ENCODE measurements at regions not wholly inside any gene's neighbourhood (a gene's known extent, or its start where the extent isn't known, plus 50 kb on each side); places are given as distances from the start of the nearest gene placed in this dataset.

DNA sequence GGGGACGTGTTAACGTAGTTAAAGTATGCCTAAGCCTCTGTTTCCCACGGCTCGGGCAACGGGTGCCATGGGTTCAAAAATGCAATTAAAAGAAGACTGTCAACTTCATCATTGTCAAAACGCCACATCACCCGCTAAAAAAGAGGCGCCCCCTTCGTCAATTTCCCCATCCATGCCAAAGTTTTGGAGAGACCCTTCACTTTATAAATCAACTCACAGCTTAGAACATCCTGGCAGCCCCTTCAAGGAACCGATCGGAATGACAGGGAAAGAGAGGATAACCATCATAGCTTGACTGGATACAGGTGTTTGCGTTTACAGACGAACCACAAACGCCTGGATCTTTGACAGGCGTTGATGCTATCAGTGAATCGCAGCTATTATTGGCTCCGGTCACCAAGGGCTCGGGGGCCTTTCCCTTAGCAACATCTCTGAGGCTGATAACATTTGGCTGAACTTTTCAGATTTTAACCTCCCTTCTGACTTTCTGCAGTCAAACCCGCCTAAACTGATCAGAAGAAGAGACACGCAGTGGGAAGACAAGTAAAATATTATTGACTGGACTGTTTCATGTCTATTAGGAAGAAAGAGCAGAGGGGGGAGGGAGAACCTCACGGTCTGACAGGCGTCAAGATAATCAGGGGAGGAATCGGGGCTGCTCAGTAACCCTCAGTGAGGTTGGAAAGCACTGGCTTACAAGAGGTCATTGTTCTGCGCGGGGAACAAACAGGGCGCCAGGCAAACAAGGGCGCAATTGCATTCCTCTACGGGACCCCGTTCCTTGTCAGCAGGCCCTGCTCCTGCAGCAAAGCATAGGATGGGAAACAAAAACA, 322.5 kb upstream of the ZNF507 start:
- TF ChIP-seq SUZ12 (IDR thresholded peaks at IDR 0.05; ENCODE audit: extremely low read depth, insufficient read depth, insufficient read length) (no peak), ZNF274 (IDR thresholded peaks at IDR 0.05; ENCODE audit: low read depth, low read length) (no peak), YY1 (IDR thresholded peaks at IDR 0.05; ENCODE audit: insufficient read depth, insufficient read length) (no peak)
- DNase-seq (ENCODE audit: low read depth, low spot score) = no peak
- no peak overlapping the region for H3K9ac ChIP-seq (ENCODE audit: insufficient read length, low read depth)
- H3K4me1 ChIP-seq (ENCODE audit: insufficient read depth, insufficient read length) = no peaks in the 10 kb centered on the region
- no peak overlapping the region for H3K4me3 ChIP-seq (ENCODE audit: insufficient read length, low read depth)
- H3K9me3 ChIP-seq (ENCODE audit: insufficient read depth, low read length) = no peaks in the 10 kb centered on the region
- no peaks in the 10 kb centered on the region for H3K27me3 ChIP-seq (ENCODE audit: insufficient read depth, insufficient read length)
- H3K36me3 ChIP-seq (ENCODE audit: insufficient read depth, insufficient read length, low read length) = no peaks in the 10 kb centered on the region

DNA sequence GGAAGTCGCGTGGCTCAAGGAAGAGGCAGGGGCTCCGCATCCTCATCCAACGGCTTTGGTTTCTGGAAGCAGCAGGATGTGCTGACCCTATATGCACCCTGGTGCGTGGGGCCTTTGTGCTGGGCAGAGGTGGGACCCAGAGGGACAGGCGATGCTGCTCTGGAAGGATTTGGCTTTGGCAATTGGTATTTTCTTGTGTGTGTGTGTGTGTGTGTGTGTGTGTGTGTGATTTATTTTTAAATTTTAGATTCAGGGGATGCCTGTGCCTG, 321.9 kb upstream of the ZNF507 start:
- H3K9ac ChIP-seq (ENCODE audit: insufficient read length, low read depth) = no peak overlapping the region
- no peaks in the 10 kb centered on the region for H3K36me3 ChIP-seq (ENCODE audit: insufficient read depth, insufficient read length, low read length)
- no peaks in the 10 kb centered on the region for H3K9me3 ChIP-seq (ENCODE audit: insufficient read depth, low read length)
- TF ChIP-seq ZNF274 (IDR thresholded peaks at IDR 0.05; ENCODE audit: low read depth, low read length) (no peak), YY1 (IDR thresholded peaks at IDR 0.05; ENCODE audit: insufficient read depth, insufficient read length) (no peak)
- DNase-seq (ENCODE audit: low read depth, low spot score) = no peak
- H3K27me3 ChIP-seq (ENCODE audit: insufficient read depth, insufficient read length) = no peaks in the 10 kb centered on the region
- H3K4me1 ChIP-seq (ENCODE audit: insufficient read depth, insufficient read length) = no peaks in the 10 kb centered on the region
- H3K4me3 ChIP-seq (ENCODE audit: insufficient read length, low read depth) = no peak overlapping the region

DNA sequence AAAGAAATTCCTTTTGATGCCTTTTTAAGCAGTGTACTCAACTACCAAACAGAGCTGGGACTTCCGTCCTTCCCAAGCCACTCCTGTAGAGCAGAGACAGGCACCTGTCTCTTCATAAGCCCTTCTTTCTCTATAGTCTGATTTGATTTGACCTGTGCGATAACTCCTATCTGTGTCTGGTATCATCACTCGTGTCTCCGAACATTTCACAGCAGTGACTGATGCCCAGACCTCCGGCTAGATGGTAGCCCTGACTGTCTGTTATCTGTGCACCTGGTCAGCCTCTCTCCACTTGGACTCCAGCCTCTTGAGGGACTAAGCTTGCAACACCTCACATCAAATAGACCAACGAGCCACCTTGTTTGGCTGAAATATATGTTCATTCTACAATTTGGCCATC, 316.2 kb upstream of the ZNF507 start:
- Histone ChIP-seq H3K9ac (ENCODE audit: insufficient read length, low read depth) (no peak overlapping the region), H3K27me3 (ENCODE audit: insufficient read depth, insufficient read length) (no peaks in the 10 kb centered on the region)
- no peak for TF ChIP-seq YY1 (IDR thresholded peaks at IDR 0.05; ENCODE audit: insufficient read depth, insufficient read length)
- no peak for TF ChIP-seq SUZ12 (IDR thresholded peaks at IDR 0.05; ENCODE audit: extremely low read depth, insufficient read depth, insufficient read length)
- no peak for TF ChIP-seq ZNF274 (IDR thresholded peaks at IDR 0.05; ENCODE audit: low read depth, low read length)

DNA sequence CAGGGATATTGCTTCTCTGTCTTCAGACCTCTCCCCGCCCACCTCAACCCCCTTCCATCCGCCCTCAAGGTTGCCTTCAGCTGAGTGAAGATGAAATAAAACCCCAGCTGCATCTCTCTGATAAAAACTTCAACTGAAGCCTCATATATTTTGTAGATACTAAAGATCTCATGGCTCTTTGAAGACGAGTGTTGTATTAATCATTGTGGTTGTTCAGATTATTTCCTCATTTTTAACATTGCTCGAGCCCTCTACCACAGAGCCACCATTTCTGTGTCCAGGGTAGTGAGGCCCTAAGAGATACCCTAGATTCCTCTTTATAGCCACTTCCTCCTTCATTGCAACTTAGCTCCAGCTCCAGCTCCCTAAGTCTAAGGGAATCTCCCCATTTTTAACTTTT, 312.8 kb upstream of the ZNF507 start:
- Histone ChIP-seq H3K9me3 (ENCODE audit: insufficient read depth, low read length) (no peaks in the 10 kb centered on the region), H3K4me1 (ENCODE audit: insufficient read depth, insufficient read length) (no peaks in the 10 kb centered on the region), H3K36me3 (ENCODE audit: insufficient read depth, insufficient read length, low read length) (no peaks in the 10 kb centered on the region), H3K4me3 (ENCODE audit: insufficient read length, low read depth) (no peak overlapping the region), H3K27me3 (ENCODE audit: insufficient read depth, insufficient read length) (no peaks in the 10 kb centered on the region), H3K9ac (ENCODE audit: insufficient read length, low read depth) (no peak overlapping the region)
- TF ChIP-seq SUZ12 (IDR thresholded peaks at IDR 0.05; ENCODE audit: extremely low read depth, insufficient read depth, insufficient read length) (no peak), ZNF274 (IDR thresholded peaks at IDR 0.05; ENCODE audit: low read depth, low read length) (no peak), YY1 (IDR thresholded peaks at IDR 0.05; ENCODE audit: insufficient read depth, insufficient read length) (no peak)
- no peak for DNase-seq (ENCODE audit: low read depth, low spot score)

More for the DNA sequence above, 316.2 kb upstream of the ZNF507 start:
- H3K9me3 ChIP-seq (ENCODE audit: insufficient read depth, low read length) = no peaks in the 10 kb centered on the region
- no peak overlapping the region for H3K4me3 ChIP-seq (ENCODE audit: insufficient read length, low read depth)
- no peaks in the 10 kb centered on the region for H3K36me3 ChIP-seq (ENCODE audit: insufficient read depth, insufficient read length, low read length)
- H3K4me1 ChIP-seq (ENCODE audit: insufficient read depth, insufficient read length) = no peaks in the 10 kb centered on the region
- DNase-seq (ENCODE audit: low read depth, low spot score) = no peak

DNA sequence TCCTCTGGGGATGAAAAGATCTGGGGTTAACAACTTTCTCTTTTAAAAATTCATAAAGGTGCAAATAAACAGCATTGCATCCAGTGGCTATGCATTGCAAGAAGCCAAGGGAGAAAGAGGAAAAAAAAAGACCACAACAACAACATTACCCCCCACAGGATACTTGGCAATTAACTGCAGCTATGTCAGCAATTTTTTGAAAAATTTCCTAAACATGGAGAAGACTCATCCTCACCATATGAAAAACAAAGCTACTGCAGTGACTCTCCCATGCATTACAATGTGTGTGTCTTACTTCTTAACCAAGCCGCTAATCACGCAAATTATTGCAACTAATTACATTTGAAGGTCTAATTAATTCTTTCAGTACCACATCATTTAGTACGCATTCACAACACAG, 309.8 kb upstream of the ZNF507 start:
- DNase-seq (ENCODE audit: low read depth, low spot score) = no peak
- Histone ChIP-seq H3K4me3 (ENCODE audit: insufficient read length, low read depth) (no peak overlapping the region), H3K27me3 (ENCODE audit: insufficient read depth, insufficient read length) (peaks cover 4% of the 10 kb centered on the region), H3K4me1 (ENCODE audit: insufficient read depth, insufficient read length) (no peaks in the 10 kb centered on the region), H3K9ac (ENCODE audit: insufficient read length, low read depth) (no peak overlapping the region), H3K9me3 (ENCODE audit: insufficient read depth, low read length) (no peaks in the 10 kb centered on the region), H3K36me3 (ENCODE audit: insufficient read depth, insufficient read length, low read length) (no peaks in the 10 kb centered on the region)
- TF ChIP-seq SUZ12 (IDR thresholded peaks at IDR 0.05; ENCODE audit: extremely low read depth, insufficient read depth, insufficient read length) (no peak), YY1 (IDR thresholded peaks at IDR 0.05; ENCODE audit: insufficient read depth, insufficient read length) (no peak)

DNA sequence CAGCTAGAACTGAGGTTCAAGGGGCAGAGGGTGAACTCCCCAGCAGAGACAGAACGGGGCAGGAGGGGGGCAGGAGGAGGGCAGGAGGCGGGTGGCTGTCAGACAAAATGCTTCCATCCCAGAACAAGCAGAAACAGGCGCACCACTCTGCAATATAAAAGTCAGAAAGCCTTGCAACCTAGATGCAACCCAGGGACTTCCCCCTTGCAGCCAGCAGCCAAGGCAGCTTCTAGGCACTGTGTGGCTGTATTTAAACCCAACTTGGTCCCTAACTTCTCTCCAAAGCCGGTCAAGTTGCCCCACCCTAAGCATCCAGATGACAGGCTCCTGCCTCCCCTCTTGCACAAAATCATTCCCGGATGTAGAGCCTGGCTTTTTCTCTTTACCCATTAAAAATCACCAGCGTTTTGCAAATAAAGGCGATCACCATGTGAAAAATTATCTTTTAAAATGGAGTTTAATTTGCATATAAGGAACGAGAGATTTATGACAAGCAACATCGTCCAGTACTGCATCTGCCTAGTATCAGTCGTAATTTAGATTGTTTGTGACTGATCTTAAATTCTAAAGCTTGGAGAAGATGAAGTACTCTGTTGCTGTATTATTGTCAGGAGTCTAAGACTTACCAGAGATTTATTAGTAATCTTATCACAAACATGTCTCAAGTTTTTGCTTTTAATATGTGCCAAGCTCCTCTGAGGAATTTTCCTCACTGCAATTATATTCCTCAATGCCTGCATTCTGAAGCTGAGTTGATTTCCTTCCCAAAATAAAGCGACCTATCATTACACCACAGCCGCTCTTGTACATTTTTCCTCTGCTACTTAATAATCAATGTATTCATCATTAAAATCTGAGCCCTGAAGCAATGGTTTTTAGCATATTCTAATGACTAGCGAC, 307.1 kb upstream of the ZNF507 start:
- Histone ChIP-seq H3K4me1 (ENCODE audit: insufficient read depth, insufficient read length) (no peaks in the 10 kb centered on the region), H3K9me3 (ENCODE audit: insufficient read depth, low read length) (no peaks in the 10 kb centered on the region), H3K4me3 (ENCODE audit: insufficient read length, low read depth) (no peak overlapping the region), H3K9ac (ENCODE audit: insufficient read length, low read depth) (no peak overlapping the region), H3K27me3 (ENCODE audit: insufficient read depth, insufficient read length) (peaks cover 13% of the 10 kb centered on the region), H3K36me3 (ENCODE audit: insufficient read depth, insufficient read length, low read length) (no peaks in the 10 kb centered on the region)
- TF ChIP-seq YY1 (IDR thresholded peaks at IDR 0.05; ENCODE audit: insufficient read depth, insufficient read length) (no peak), ZNF274 (IDR thresholded peaks at IDR 0.05; ENCODE audit: low read depth, low read length) (no peak), SUZ12 (IDR thresholded peaks at IDR 0.05; ENCODE audit: extremely low read depth, insufficient read depth, insufficient read length) (no peak)
- no peak for DNase-seq (ENCODE audit: low read depth, low spot score)

DNA sequence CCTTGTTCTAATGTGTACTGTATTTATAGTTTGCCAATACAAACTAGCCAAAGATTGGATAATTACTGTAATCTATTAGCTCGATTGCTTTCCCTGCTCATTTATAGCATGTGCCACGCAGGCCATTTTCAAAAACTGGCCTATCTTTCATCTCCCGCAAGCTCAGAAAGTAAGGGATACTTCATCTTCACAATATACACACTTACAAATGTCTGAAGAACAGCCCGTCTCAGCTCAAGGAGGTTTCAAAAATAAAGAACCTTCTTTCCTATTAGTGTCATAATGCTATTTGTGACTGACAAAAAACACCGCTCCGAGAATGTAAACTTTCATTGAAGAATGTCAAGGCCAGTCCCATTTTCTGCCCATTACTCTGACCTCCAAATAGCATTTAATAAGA, 306.4 kb upstream of the ZNF507 start:
- Histone ChIP-seq H3K9ac (ENCODE audit: insufficient read length, low read depth) (no peak overlapping the region), H3K27me3 (ENCODE audit: insufficient read depth, insufficient read length) (peaks cover 15% of the 10 kb centered on the region), H3K4me1 (ENCODE audit: insufficient read depth, insufficient read length) (no peaks in the 10 kb centered on the region), H3K36me3 (ENCODE audit: insufficient read depth, insufficient read length, low read length) (no peaks in the 10 kb centered on the region), H3K4me3 (ENCODE audit: insufficient read length, low read depth) (no peak overlapping the region), H3K9me3 (ENCODE audit: insufficient read depth, low read length) (no peaks in the 10 kb centered on the region)
- TF ChIP-seq YY1 (IDR thresholded peaks at IDR 0.05; ENCODE audit: insufficient read depth, insufficient read length) (no peak), SUZ12 (IDR thresholded peaks at IDR 0.05; ENCODE audit: extremely low read depth, insufficient read depth, insufficient read length) (no peak), ZNF274 (IDR thresholded peaks at IDR 0.05; ENCODE audit: low read depth, low read length) (no peak)
- no peak for DNase-seq (ENCODE audit: low read depth, low spot score)
